Right ventricle myocardium inferior (tissue), 1 donor: ENCODE measurements at regions not wholly inside any gene's neighbourhood (a gene's known extent, or its start where the extent isn't known, plus 50 kb on each side); places are given as distances from the start of the nearest gene placed in this dataset.

Experiments
- ATAC-seq: fragments of 200-7000 bp; cut with Tn5 transposase; one replicate; pipeline ENCODE4 v1.9.1; 2020; ENCODE audit warnings: mild to moderate bottlenecking, moderate library complexity
- DNase-seq: peaks from one replicate; pipeline ENCODE4 v3.0.0; 2021; ENCODE audit errors: missing footprints
- intact Hi-C: fragments of 100-400 bp; cut with DNase I; formaldehyde crosslinking; loops from one replicate; pipeline ENCODE4 v1.11.0; 2022
- donor health status: DM: no; HTN: yes; CAD: no; lungs with severe emphysema.

DNA sequence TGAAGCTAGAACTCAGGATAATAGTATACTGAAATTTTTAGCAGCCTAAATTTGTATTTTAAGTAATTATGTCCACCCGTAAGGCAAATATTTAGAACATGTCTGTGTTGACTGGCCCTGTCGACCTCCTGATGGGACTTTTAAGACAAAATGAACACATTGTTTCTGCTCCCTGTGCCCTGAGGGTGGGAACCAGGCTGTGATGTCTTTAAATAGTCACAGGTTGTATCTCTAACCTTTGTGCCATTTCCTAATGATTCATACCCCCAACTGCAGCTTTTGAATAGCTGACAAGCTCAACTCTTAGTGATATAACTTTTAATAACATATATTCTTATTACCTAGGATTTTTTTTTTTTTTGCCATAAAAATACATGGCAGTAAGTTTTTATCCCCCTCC lies 494.9 kb upstream of the AKR1E2 start:
- ATAC-seq, result no peak
- intact Hi-C loops, result no loop called here
- no peak for DNase-seq

GRCh38 chr10:4330636-4331035 lies 495.4 kb upstream of the AKR1E2 start:
- no peak for DNase-seq
- no peak for ATAC-seq
- intact Hi-C loops, result no loop called here

DNA sequence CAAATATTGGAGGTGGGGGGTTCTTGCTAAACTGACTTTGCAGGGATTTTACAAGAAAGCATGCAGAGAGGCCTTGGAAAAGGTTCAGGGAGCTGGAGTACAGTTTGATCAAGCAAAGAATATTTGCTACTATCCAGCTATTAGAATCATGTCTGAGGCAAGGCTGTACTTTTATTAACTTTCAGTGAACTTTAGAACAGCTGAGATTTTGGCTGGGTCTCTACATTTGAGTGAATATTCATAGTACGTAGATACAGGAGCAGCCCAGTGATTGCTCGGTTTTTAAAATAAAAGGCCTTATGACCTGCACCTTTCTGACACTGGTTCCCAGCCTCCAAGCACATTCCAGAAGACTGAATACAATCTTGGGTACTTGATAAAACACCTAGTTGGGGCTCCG lies 496.8 kb upstream of the AKR1E2 start:
- DNase-seq, result no peak
- intact Hi-C loops, result no loop called here
- ATAC-seq, result no peak

DNA sequence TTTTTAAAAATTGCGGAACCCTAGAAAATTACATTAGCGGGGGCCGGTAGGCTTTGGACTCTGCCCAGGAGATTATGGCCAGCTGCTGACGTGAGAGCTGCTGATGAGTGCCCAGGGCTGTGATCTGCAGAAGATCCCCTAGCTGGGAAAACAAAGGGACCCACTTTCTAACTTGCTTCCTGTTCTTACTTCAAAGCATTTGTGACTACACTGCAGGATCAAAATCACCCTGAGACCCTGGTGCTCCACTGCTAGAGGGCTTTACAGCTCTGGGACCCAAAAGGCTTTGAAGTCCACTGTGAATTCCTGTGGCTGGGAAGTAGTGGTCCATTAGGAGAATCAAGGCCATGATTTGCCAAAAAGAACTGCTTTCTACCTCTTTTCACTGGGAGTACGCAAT lies 499.4 kb upstream of the AKR1E2 start:
- intact Hi-C loops, result no loop called here
- ATAC-seq (no peak), DNase-seq (no peak)

DNA sequence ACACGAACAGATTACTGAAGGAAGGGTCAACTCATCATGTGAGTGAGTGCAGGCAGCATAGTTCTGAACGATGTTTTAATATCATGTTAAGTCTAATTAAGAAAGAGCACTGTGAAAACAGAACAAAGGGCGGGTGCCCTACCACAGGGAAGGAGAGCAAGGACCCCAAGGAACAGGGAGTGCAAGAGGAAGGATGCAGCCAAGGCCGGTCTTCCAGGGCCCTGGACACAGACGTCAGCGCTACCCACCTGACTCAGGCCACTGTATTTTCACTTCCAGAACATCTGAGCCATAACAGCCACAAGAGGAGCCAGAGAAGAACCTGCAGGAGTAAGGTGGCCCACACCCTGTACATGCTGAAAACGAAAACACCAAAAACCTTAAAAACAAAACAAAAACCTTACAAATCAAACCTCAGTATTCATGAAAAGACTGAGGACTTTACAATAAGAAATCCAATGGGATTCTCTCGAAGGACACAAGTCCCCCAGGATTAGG lies 506.1 kb upstream of the AKR1E2 start:
- no peak for DNase-seq
- no peak for ATAC-seq
- intact Hi-C loops, result no loop called here

- no peak for DNase-seq
- intact Hi-C loops, result loop anchor here (2.0 kb wide), 1 partner anchor 43 kb away; no protein-coding TSS in a partner anchor
- peak; percentile 78 for ATAC-seq
Measured at GRCh38 chr10:4316161-4316810, 509.7 kb upstream of the AKR1E2 start.

- DNase-seq (no peak), ATAC-seq (peak; percentile 89)
- intact Hi-C loops, result no loop called here
Measured at GRCh38 chr10:4315551-4315950, 510.5 kb upstream of the AKR1E2 start.

DNA sequence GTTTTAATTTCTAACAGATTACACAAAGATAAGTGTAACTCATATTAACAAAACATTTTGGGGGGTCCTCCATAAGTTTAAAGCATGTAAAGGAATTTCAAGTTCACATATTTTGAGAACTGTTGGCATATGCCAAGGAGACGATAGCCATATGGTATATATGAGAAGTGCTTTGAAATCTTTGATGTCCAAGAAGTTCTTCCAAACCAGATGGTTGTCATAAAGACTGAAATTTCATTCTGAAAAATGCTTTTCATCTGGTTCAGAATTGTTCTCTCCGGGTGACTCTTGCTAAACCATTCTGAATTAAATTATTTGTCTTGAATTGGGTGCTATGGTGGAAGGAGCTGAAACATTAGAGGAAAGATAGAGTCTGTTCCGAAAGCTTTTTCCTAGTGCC lies 513.0 kb upstream of the AKR1E2 start:
- DNase-seq (no peak), ATAC-seq (no peak)
- intact Hi-C loops, result no loop called here

GRCh38 chr10:4312051-4312835 lies 513.8 kb upstream of the AKR1E2 start:
- intact Hi-C loops, result no loop called here
- DNase-seq, result no peak
- ATAC-seq, result no peak

DNA sequence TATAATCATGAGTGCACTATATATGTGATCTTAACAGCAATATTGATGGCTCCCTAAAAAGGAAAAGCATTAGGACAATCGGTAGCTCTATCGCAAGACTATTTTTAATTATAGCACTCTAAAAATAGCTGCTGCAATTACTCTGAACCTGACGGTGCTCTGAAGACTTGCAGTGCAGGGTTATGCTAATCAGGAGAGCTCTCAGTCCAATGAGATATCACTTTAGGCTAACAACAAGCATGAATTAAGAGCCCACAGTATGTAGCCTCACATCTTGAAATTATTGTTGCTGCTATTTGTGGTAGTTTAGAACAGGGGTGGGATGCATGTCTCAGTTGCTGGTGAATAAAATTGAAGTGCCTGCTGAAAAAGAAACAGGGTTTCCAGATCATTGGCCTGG lies 515.8 kb upstream of the AKR1E2 start:
- ATAC-seq (peak; percentile 77), DNase-seq (no peak)
- intact Hi-C loops, result no loop called here

DNA sequence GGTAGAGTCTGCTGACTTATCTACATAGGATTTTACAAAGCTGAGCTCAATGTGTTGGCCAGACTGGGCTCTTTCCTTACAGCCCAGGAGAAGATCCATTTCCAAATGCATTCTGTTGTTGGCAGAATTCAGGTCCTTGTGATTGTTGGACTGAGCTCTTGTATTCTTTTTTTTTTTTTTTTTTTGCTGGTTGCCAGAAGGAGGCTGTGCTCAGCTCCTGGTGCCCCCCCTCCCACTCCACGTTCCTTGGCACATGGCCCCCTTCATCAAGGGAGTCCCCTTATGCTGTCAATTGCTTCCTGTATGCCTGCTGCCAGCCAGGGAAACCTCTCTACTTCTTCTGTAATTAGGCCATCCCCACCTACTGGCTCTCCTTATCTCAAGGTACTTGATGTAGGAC lies 518.1 kb upstream of the AKR1E2 start:
- intact Hi-C loops, result no loop called here
- no peak for ATAC-seq

GRCh38 chr10:4306871-4307270 lies 519.1 kb upstream of the AKR1E2 start:
- ATAC-seq (peak; percentile 48), DNase-seq (no peak)
- intact Hi-C loops, result no loop called here

More for the DNA sequence above, 518.1 kb upstream of the AKR1E2 start:
- no peak for DNase-seq

GRCh38 chr10:4303045-4303444 lies 518.0 kb upstream of the KLF6 start:
- intact Hi-C loops, result no loop called here
- ATAC-seq (no peak), DNase-seq (no peak)

DNA sequence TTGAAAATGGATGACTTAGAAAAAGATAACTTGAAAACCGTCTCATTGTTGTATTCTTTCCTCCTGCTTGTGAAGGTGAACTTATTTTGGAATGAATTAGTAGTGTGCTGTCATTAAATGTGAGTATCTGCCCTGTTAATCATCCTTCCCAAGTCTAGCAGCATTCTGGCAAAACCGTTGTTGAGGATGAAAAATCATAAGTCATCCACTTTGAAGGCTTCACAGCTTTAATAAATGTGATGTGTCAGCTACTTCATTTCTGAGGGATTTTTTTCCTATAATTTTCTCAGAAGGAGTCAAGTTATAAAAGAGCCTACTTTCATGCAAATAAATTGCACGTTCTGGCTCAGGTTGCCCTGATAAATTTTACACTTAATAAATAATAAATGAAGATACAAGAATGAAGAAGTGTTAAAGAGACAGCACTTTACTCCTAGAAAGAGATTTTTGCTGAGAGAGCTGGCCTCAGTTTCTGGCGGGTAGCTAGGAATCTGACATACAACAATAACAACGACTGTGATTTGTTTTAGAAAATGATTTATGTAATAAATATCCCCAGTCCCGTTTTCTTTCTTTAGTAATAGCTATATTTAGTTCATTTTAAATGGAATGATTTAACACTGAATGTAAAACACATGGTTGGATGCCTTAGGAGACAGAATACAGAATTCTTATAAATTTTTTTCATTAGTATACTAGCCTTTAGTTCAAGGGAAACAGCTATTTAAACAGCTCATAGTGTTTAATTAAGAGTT lies 516.5 kb upstream of the KLF6 start:
- intact Hi-C loops, result no loop called here
- DNase-seq (no peak), ATAC-seq (no peak)

GRCh38 chr10:4296161-4296560 lies 511.2 kb upstream of the KLF6 start:
- DNase-seq (no peak), ATAC-seq (no peak)
- intact Hi-C loops, result no loop called here

DNA sequence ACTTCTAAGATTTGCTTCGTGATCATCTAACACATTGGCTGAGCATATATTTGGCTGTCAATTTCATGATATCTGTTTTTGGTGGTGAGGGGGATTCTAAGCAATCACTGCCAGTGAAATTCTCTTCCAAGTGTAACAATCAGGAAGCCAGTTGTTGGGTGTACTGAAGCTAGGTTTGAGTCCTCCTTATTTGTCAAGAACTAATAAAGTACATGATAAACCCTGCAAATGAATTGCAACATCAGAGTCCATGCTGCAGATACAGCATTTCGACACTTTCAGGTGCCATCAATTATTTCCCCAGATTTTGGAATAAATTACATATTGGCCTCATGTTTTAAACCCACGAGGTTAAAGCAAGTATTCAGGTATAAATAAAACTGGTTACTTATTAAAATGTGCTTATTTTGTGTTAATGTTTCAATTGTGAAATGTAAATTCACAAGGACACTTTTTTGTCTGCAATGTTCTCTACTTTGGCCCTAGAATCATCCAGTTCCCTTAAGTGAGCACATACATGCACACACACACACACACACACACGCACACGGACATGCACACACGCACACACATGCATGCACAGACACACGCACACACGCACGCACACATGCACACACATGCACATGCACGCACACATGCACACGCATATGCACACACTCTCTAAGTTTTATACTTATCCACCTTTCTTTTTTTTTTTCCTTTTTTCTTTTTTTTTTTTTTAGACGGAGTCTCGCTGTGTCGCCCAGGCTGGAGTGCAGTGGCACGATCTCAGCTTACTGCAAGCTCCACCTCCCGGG lies 510.2 kb upstream of the KLF6 start:
- DNase-seq (no peak), ATAC-seq (no peak)
- intact Hi-C loops, result no loop called here

DNA sequence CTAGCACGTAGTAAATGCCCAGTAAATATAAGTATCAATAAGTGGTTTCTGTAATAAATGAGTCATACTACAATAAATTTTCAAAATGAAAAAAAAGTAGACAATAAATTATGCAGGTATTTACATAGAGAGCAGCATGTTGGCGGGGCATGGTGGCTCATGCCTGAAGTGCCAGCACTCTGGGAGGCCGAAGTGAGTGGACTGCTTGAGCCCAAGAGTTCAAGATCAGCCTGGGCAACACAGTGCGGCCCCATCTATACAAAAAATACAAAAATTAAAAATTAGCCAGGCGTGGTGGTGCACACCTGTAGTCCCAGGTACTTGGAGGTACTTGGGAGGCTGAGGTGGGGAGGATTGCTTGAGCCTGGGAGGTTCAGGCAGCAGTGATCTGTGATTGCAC lies 509.3 kb upstream of the KLF6 start:
- intact Hi-C loops, result no loop called here
- DNase-seq (no peak), ATAC-seq (no peak)

GRCh38 chr10:4291990-4292389 lies 507.0 kb upstream of the KLF6 start:
- intact Hi-C loops, result no loop called here
- DNase-seq (no peak), ATAC-seq (peak; percentile 65)

GRCh38 chr10:4285121-4285520 lies 500.1 kb upstream of the KLF6 start:
- no peak for ATAC-seq
- intact Hi-C loops, result no loop called here
- DNase-seq, result no peak
